SK-N-SH (cell line): ENCODE measurements at regions not wholly inside any gene's neighbourhood (a gene's known extent, or its start where the extent isn't known, plus 50 kb on each side); places are given as distances from the start of the nearest gene placed in this dataset.

Experiments
- CTCF ChIP-seq: fragments of 200-600 bp; sonication (generic); IDR thresholded peaks from 2 replicates; pipeline ENCODE4 v1.6.1; 2017; ENCODE audit warnings: antibody characterized with exemption, mild to moderate bottlenecking, moderate library complexity
- IRF3 ChIP-seq: fragments of 150-350 bp; IDR thresholded peaks from 2 replicates; pipeline ENCODE4 v1.6.1; 2016; ENCODE audit warnings: mild to moderate bottlenecking, low read depth, low read length
- NFIC ChIP-seq: IDR thresholded peaks from 2 replicates; pipeline ENCODE4 v1.4.0; 2012; ENCODE audit warnings: borderline replicate concordance
- NRF1 ChIP-seq: IDR thresholded peaks from 2 replicates; pipeline ENCODE4 v1.6.1; 2012; ENCODE audit warnings: low read depth, mild to moderate bottlenecking, low read length
- POLR2AphosphoS5 ChIP-seq: IDR thresholded peaks from 2 replicates; pipeline ENCODE4 v1.6.1; 2012; ENCODE audit warnings: low read depth, low read length
- RCOR1 ChIP-seq: fragments of 150-350 bp; IDR thresholded peaks from 2 replicates; pipeline ENCODE4 v1.6.1; 2017; ENCODE audit warnings: antibody characterized with exemption, low read length
- RFX5 ChIP-seq: IDR thresholded peaks from 2 replicates; pipeline ENCODE4 v1.6.1; 2012; ENCODE audit warnings: mild to moderate bottlenecking, improper control_type of control experiment, low read length
- TEAD4 ChIP-seq: IDR thresholded peaks from 2 replicates; pipeline ENCODE4 v1.4.0; 2012; ENCODE audit warnings: mild to moderate bottlenecking, borderline replicate concordance; ENCODE audit not compliant: insufficient read depth

- no peak for TF ChIP-seq CTCF
- TF ChIP-seq TEAD4, result no peak
- no peak for TF ChIP-seq RCOR1
- TF ChIP-seq NFIC, result no peak
- TF ChIP-seq RFX5, result no peak
- TF ChIP-seq NRF1, result no peak
- TF ChIP-seq IRF3, result no peak
- no peak for TF ChIP-seq POLR2AphosphoS5
These were observed 65.8 kb downstream of the RHOU start for GRCh38 chr1:228801068-228801467.
